K562 (cell line): ENCODE measurements at regions not wholly inside any gene's neighbourhood (a gene's known extent, or its start where the extent isn't known, plus 50 kb on each side); places are given as distances from the start of the nearest gene placed in this dataset.

Experiments
- CBFB ChIP-seq: sonication (generic); formaldehyde crosslinking; IDR thresholded peaks from 2 replicates; pipeline ENCODE4 v1.4.0; 2020; ENCODE audit warnings: mild to moderate bottlenecking, missing genetic modification reagents
- CTCF ChIP-seq, 3 experiments: IDR thresholded peaks in 2 of 3; conservative IDR thresholded peaks in 1 of 3; 2 replicates each; pipeline ENCODE4 v1.5.1; 2011 to 2012; ENCODE audit warnings: low read length in 3 of 3, mild to moderate bottlenecking in 3 of 3, control low read depth in 2 of 3, improper control_type of control experiment in 1 of 3, inconsistent platforms in 1 of 3, low read depth in 1 of 3, mixed read lengths in 1 of 3, moderate library complexity in 1 of 3; ENCODE audit not compliant: insufficient read depth in 2 of 3
- GABPA ChIP-seq: fragments of 200-800 bp; sonication (Bioruptor generic); conservative IDR thresholded peaks from 2 replicates; pipeline ENCODE4 v1.6.1; 2016; ENCODE audit warnings: low read depth, missing genetic modification characterization, missing compliant biosample characterization
- HCFC1 ChIP-seq: IDR thresholded peaks from 2 replicates; pipeline ENCODE4 v1.6.1; 2012; ENCODE audit warnings: low read depth, low read length, improper control_type of control experiment
- HNRNPUL1 ChIP-seq: fragments of 200-400 bp; formaldehyde crosslinking; IDR thresholded peaks from 2 replicates; pipeline ENCODE4 v1.6.1; 2017; ENCODE audit warnings: low read length
- IRF1 ChIP-seq: sonication (generic); formaldehyde crosslinking; IDR thresholded peaks from 2 replicates; pipeline ENCODE4 v1.8.0; 2022; ENCODE audit warnings: missing genetic modification reagents, mild to moderate bottlenecking, borderline replicate concordance
- RBM39 ChIP-seq: fragments of 200-400 bp; formaldehyde crosslinking; optimal IDR thresholded peaks from 2 replicates; pipeline ENCODE3; 2018; ENCODE audit warnings: low read depth, low read length
- RFX5 ChIP-seq: IDR thresholded peaks from 2 replicates; pipeline ENCODE4 v1.6.1; 2011; ENCODE audit warnings: low read depth, mild to moderate bottlenecking, improper control_type of control experiment, low read length
- SMAD1 ChIP-seq: fragments of 150-350 bp; IDR thresholded peaks from 2 replicates; pipeline ENCODE4 v1.6.1; 2014; ENCODE audit warnings: low read length, low read depth; ENCODE audit not compliant: partially characterized antibody
- SMARCE1 ChIP-seq: fragments of 450-650 bp; IDR thresholded peaks from 2 replicates; pipeline ENCODE4 v1.7.1; 2016; ENCODE audit warnings: mild to moderate bottlenecking
- SMC3 ChIP-seq: conservative IDR thresholded peaks from 2 replicates; pipeline ENCODE4 v1.6.1; 2011; ENCODE audit warnings: low read depth, low read length, improper control_type of control experiment; ENCODE audit not compliant: insufficient read depth
- SREBF2 ChIP-seq: sonication (generic); formaldehyde crosslinking; IDR thresholded peaks from 2 replicates; pipeline ENCODE4 v1.4.0; 2020; ENCODE audit warnings: mild to moderate bottlenecking, missing genetic modification reagents
- TARDBP ChIP-seq: fragments of 450-650 bp; IDR thresholded peaks from 2 replicates; pipeline ENCODE4 v1.6.1; 2016
- ZBTB1 ChIP-seq: sonication (generic); formaldehyde crosslinking; IDR thresholded peaks from 2 replicates; pipeline ENCODE4 v1.8.1; 2023; ENCODE audit warnings: missing genetic modification reagents, low read depth, mild to moderate bottlenecking, borderline replicate concordance

DNA sequence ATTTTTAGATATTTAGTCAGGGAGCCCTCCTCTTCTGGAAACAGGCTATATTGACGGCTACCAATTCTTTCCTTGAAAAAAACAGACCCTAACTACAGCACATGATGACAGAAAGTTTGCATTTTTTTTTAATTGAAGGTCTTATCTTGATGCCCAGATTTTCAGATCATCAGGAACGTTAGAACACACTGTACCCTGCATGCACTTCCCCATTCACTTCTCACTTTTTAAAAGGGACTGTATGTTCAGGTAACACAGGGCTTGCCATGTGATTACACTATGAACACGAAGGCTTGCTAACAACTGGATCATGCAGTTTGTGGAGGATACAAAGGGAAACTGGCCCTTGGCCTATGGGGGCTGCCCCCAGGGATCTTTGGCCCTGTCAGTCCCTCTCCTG lies 92.6 kb downstream of the RPS29 start:
- no peak for TF ChIP-seq RFX5
- no peak for TF ChIP-seq CTCF (IDR thresholded peaks at IDR 0.05 in 2 of 3, conservative IDR thresholded peaks at IDR 0.05 in 1 of 3; ENCODE audit: insufficient read depth in 2 of 3, low read depth in 1 of 3, low read length in 3 of 3)
- no peak for TF ChIP-seq CBFB
- TF ChIP-seq IRF1 (CRISPR knock-in tag), result no peak
- no peak for TF ChIP-seq RBM39
- no peak for TF ChIP-seq TARDBP
- no peak for TF ChIP-seq HNRNPUL1
- no peak for TF ChIP-seq HCFC1
- TF ChIP-seq SMARCE1, result no peak
- no peak for TF ChIP-seq ZBTB1
- TF ChIP-seq SREBF2 (CRISPR knock-in tag), result no peak
- no peak for TF ChIP-seq SMC3
- no peak for TF ChIP-seq GABPA (tag)
- TF ChIP-seq SMAD1, result no peak
